Nephron progenitor cell (in vitro differentiated cells): ENCODE measurements at regions not wholly inside any gene's neighbourhood (a gene's known extent, or its start where the extent isn't known, plus 50 kb on each side); places are given as distances from the start of the nearest gene placed in this dataset.

Source experiments
- DNase-seq: peaks from one replicate; pipeline ENCODE4 v3.0.0; 2021
- H3K27ac Mint-ChIP-seq: 2 replicates; pipeline ENCODE4 v1.8.0; 2021; ENCODE audit warnings: mild to moderate bottlenecking, moderate library complexity, mixed read lengths
- H3K27me3 Mint-ChIP-seq: 2 replicates; pipeline ENCODE4 v1.8.0; 2021; ENCODE audit warnings: mild to moderate bottlenecking, low read depth, mixed read lengths; ENCODE audit not compliant: poor library complexity
- H3K36me3 Mint-ChIP-seq: 2 replicates; pipeline ENCODE4 v1.8.0; 2021; ENCODE audit warnings: low read depth, mixed read lengths
- H3K4me1 Mint-ChIP-seq: 2 replicates; pipeline ENCODE4 v1.8.0; 2021; ENCODE audit warnings: mixed read lengths
- H3K4me3 Mint-ChIP-seq: 2 replicates; pipeline ENCODE4 v1.8.0; 2021; ENCODE audit warnings: mild to moderate bottlenecking, moderate library complexity, mixed read lengths
- H3K9me3 Mint-ChIP-seq: 2 replicates; pipeline ENCODE4 v1.8.0; 2021; ENCODE audit warnings: mild to moderate bottlenecking, moderate library complexity, mixed read lengths
- CTCF ChIP-seq: fragments of 200-600 bp; sonication (generic); IDR thresholded peaks from 2 replicates; pipeline ENCODE4 v1.5.0; 2021; ENCODE audit warnings: antibody characterized with exemption

GRCh38 chr6:12229332-12229731 lies 60.8 kb upstream of the EDN1 start:
- no peak overlapping the region for H3K27ac Mint-ChIP-seq
- no peaks in the 10 kb centered on the region for H3K9me3 Mint-ChIP-seq
- peaks cover 15% of the 10 kb centered on the region for H3K4me1 Mint-ChIP-seq
- DNase-seq, result no peak
- TF ChIP-seq CTCF, result no peak
- H3K4me3 Mint-ChIP-seq, result no peak overlapping the region
- peaks cover 10% of the 10 kb centered on the region for H3K27me3 Mint-ChIP-seq
- H3K36me3 Mint-ChIP-seq, result no peaks in the 10 kb centered on the region

GRCh38 chr6:12230523-12230922 lies 59.6 kb upstream of the EDN1 start:
- H3K27me3 Mint-ChIP-seq, result peaks cover 10% of the 10 kb centered on the region
- H3K27ac Mint-ChIP-seq, result no peak overlapping the region
- no peaks in the 10 kb centered on the region for H3K36me3 Mint-ChIP-seq
- no peak for DNase-seq
- H3K4me1 Mint-ChIP-seq, result peaks cover 15% of the 10 kb centered on the region
- no peaks in the 10 kb centered on the region for H3K9me3 Mint-ChIP-seq
- no peak overlapping the region for H3K4me3 Mint-ChIP-seq
- no peak for TF ChIP-seq CTCF

DNA sequence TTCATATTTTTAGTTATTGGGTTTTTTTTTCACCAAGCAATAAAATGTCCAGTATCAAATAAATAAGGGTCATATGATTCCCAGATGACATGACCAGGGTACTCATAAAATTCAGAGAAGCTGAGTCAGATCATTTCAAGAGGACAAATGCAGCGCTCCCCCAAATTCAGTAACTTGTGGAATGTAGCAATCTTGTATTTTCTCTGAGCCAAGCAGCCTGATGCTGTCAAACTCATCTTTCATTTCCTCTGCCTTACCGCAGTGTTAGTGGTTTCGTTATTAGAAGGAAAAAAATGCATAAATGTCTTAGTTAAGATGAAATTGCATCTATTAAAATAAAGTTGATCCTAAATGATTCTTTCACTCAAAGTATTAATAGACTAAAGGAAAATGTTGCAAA lies 57.8 kb upstream of the EDN1 start:
- H3K36me3 Mint-ChIP-seq, result no peaks in the 10 kb centered on the region
- no peak overlapping the region for H3K4me3 Mint-ChIP-seq

GRCh38 chr6:12232821-12233220 lies 57.3 kb upstream of the EDN1 start:
- no peak for DNase-seq
- peaks cover 15% of the 10 kb centered on the region for H3K4me1 Mint-ChIP-seq
- H3K27ac Mint-ChIP-seq, result no peak overlapping the region
- H3K27me3 Mint-ChIP-seq, result peaks cover 3% of the 10 kb centered on the region
- no peaks in the 10 kb centered on the region for H3K9me3 Mint-ChIP-seq
- no peak for TF ChIP-seq CTCF
- no peak overlapping the region for H3K4me3 Mint-ChIP-seq
- H3K36me3 Mint-ChIP-seq, result no peaks in the 10 kb centered on the region

More for the DNA sequence above, 57.8 kb upstream of the EDN1 start:
- peaks cover 3% of the 10 kb centered on the region for H3K27me3 Mint-ChIP-seq
- no peaks in the 10 kb centered on the region for H3K9me3 Mint-ChIP-seq
- no peak for DNase-seq
- H3K27ac Mint-ChIP-seq, result no peak overlapping the region
- TF ChIP-seq CTCF, result no peak
- peaks cover 15% of the 10 kb centered on the region for H3K4me1 Mint-ChIP-seq

DNA sequence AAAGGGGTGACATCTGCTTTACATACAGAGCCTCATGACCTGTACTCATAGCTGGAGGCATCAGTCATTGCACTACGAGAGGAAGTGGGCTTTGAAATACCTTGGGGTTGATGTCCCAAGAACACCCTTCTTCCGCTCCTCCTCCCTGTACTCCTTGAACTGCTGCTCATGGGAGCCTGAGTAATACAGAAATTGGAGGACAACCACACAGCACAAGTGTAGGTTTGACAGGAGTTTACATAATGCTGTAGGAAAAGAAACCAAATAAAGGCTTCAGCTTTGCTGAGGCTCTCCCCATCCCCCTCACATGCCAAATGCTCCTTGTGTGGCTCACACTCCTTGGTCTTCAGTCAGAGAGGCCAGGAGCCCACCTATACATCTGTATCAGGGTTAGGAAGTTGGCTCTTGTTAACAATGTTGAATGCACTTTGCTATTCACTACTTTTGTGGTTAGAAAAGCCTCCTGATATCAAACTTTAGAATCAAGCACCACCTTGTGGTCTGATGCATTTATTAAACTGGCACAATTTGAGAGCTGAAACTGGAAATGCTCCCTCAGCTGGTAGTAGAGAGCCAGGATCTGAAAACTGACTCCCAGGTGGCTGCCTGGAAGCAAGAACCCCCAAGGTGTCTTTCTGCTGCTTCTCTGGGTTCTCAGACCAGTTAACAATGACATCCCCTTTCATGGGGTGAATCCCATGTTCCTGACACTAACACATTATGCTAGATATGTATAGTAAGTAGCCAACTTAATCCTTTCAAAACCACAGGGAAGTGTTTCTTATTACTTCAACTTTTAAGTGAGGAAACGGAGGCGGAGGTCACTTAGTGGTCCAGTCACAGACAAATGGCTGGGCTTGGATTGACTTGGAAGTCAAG lies 56.2 kb upstream of the EDN1 start:
- peaks cover 1% of the 10 kb centered on the region for H3K27me3 Mint-ChIP-seq
- no peak overlapping the region for H3K4me3 Mint-ChIP-seq
- no peak overlapping the region for H3K27ac Mint-ChIP-seq
- no peaks in the 10 kb centered on the region for H3K9me3 Mint-ChIP-seq
- TF ChIP-seq CTCF, result peak; percentile 27
- H3K36me3 Mint-ChIP-seq, result no peaks in the 10 kb centered on the region
- peaks cover 7% of the 10 kb centered on the region for H3K4me1 Mint-ChIP-seq
- no peak for DNase-seq

DNA sequence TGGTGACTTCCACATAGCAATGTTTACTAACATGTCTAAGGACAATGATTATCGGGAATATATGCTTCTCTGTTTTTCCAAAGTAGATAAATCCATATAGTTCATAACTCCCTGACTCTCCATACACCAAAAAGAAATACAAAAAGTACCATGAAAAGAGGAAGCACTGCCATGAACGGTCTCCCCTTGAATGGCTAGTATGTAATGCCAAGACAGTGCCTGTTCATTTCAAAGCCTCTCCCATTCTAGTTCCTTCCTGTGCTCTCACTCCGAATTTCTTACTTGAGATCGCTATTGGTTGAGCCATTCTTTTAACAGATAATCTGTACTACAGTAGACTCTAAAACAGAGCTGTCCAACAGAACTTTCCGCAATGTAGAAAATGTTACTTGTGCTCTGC lies 54.8 kb upstream of the EDN1 start:
- TF ChIP-seq CTCF, result no peak
- no peaks in the 10 kb centered on the region for H3K9me3 Mint-ChIP-seq
- H3K4me3 Mint-ChIP-seq, result no peak overlapping the region
- no peak for DNase-seq
- no peak overlapping the region for H3K27ac Mint-ChIP-seq
- no peaks in the 10 kb centered on the region for H3K4me1 Mint-ChIP-seq
- no peaks in the 10 kb centered on the region for H3K27me3 Mint-ChIP-seq
- H3K36me3 Mint-ChIP-seq, result no peaks in the 10 kb centered on the region
